ENCODE measurements at regions not wholly inside any gene's neighbourhood (a gene's known extent, or its start where the extent isn't known, plus 50 kb on each side); places are given as distances from the start of the nearest gene placed in this dataset.

- TF ChIP-seq CTCF (IDR thresholded peaks at IDR 0.05) = no peak
Measured at GRCh38 chr7:51455086-51455485, 138.5 kb upstream of the COBL start.

DNA sequence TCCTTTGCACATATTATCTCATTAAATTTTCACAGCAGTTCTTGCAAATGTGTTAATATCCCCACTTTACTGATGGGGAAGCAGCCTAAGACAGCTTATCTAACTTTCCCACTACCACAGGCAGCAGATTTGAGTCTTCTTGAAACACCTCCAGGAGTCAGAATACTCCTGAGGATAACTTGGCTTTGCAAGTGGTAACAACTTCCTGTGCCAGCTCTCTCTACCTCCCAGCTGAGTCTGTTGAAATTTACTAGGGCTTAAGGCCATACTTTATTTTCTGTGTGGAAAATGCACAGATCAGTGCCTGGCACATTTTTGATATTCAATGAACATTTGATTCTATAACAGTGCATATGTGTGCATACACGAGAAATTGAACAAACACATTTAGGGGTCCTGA, 136.1 kb upstream of the COBL start:
- TF ChIP-seq CTCF (IDR thresholded peaks at IDR 0.05) = no peak

- TF ChIP-seq CTCF (IDR thresholded peaks at IDR 0.05) = no peak
Measured at GRCh38 chr7:51451751-51452476, 135.3 kb upstream of the COBL start.

- no peak for TF ChIP-seq CTCF (IDR thresholded peaks at IDR 0.05)
Measured at GRCh38 chr7:51450541-51450940, 133.9 kb upstream of the COBL start.

DNA sequence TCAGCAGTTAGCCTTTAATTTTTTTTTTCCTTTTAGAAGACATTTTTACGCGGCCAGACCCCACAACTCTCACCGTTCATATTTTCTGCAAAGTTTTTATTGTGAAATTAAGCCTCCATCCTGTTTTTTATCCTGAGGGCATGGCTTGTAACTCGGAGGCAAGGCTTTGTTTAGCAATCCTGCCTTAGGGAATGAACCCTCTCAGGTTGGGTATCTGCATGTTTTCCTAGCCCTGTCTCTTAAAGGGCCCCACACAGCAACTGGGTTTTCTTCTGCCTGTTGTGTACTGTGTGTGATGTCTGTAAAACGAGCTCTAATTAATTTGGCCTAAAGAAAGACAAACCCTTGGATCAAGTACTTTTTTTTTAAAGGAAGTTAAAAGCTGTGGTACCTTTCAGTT, 130.2 kb upstream of the COBL start:
- TF ChIP-seq CTCF (IDR thresholded peaks at IDR 0.05) = no peak

GRCh38 chr7:51446356-51446755, 129.7 kb upstream of the COBL start:
- TF ChIP-seq CTCF (IDR thresholded peaks at IDR 0.05) = no peak

- no peak for TF ChIP-seq CTCF (IDR thresholded peaks at IDR 0.05)
Measured at GRCh38 chr7:51444936-51445335, 128.3 kb upstream of the COBL start.

Measured in LNCAP (cell line).